Smooth muscle cell (in vitro differentiated cells): ENCODE measurements at regions not wholly inside any gene's neighbourhood (a gene's known extent, or its start where the extent isn't known, plus 50 kb on each side); places are given as distances from the start of the nearest gene placed in this dataset.

Experiments
- DNase-seq: peaks from one replicate; lab custom pipeline; 2025; ENCODE audit not compliant: unreplicated experiment; lab: John Stamatoyannopoulos, UW
- H2AFZ ChIP-seq: fragments of 200-600 bp; sonication (generic); 2 replicates; pipeline ENCODE4 v1.6.0; 2016; ENCODE audit warnings: antibody characterized with exemption, low read depth, mild to moderate bottlenecking
- H3F3A ChIP-seq: fragments of 200-600 bp; sonication (generic); 2 replicates; pipeline ENCODE4 v1.6.0; 2017; ENCODE audit warnings: antibody characterized with exemption, low read depth
- H3K27ac ChIP-seq: fragments of 200-600 bp; sonication (generic); 2 replicates; pipeline ENCODE4 v1.5.1; 2016; ENCODE audit warnings: low read depth, mild to moderate bottlenecking
- H3K27me3 ChIP-seq: fragments of 200-600 bp; sonication (generic); 2 replicates; pipeline ENCODE4 v1.6.1; 2016; ENCODE audit warnings: low read depth, mild to moderate bottlenecking
- H3K36me3 ChIP-seq: fragments of 200-600 bp; sonication (generic); 2 replicates; pipeline ENCODE4 v1.5.1; 2016; ENCODE audit warnings: low read depth
- H3K4me1 ChIP-seq: fragments of 200-600 bp; sonication (generic); 2 replicates; pipeline ENCODE4 v1.5.1; 2016; ENCODE audit warnings: low read depth
- H3K4me2 ChIP-seq: fragments of 200-600 bp; sonication (generic); 2 replicates; pipeline ENCODE4 v1.6.0; 2016; ENCODE audit warnings: mild to moderate bottlenecking
- H3K4me3 ChIP-seq: fragments of 200-600 bp; sonication (generic); 2 replicates; pipeline ENCODE4 v1.5.1; 2016; ENCODE audit warnings: mild to moderate bottlenecking
- H3K79me2 ChIP-seq: fragments of 200-600 bp; sonication (generic); 2 replicates; pipeline ENCODE4 v1.6.0; 2016; ENCODE audit warnings: low read depth, mild to moderate bottlenecking
- H3K9ac ChIP-seq: fragments of 200-600 bp; sonication (generic); 2 replicates; pipeline ENCODE4 v1.6.0; 2016; ENCODE audit warnings: low read depth
- H3K9me3 ChIP-seq: fragments of 200-600 bp; sonication (generic); replicated peaks from 2 replicates; pipeline ENCODE4 v1.5.1; 2016; ENCODE audit warnings: low read depth
- H4K20me1 ChIP-seq: fragments of 200-600 bp; sonication (generic); 2 replicates; pipeline ENCODE4 v1.6.0; 2016; ENCODE audit warnings: low read depth
- WGBS: methylation state at CpG from one replicate; pipeline ENCODE4 v1.1.7; 2016; ENCODE audit warnings: low lambda C conversion rate; 5-methylcytosine and 5-hydroxymethylcytosine counted together
- TF ChIP-seq, protein P1 (sequence below): fragments of 200-600 bp; sonication (generic); IDR thresholded peaks from 2 replicates; pipeline ENCODE4 v1.5.1; 2017; ENCODE audit warnings: borderline replicate concordance, mild to moderate bottlenecking, antibody characterized with exemption; ENCODE audit not compliant: insufficient read depth, poor library complexity, severe bottlenecking

DNA sequence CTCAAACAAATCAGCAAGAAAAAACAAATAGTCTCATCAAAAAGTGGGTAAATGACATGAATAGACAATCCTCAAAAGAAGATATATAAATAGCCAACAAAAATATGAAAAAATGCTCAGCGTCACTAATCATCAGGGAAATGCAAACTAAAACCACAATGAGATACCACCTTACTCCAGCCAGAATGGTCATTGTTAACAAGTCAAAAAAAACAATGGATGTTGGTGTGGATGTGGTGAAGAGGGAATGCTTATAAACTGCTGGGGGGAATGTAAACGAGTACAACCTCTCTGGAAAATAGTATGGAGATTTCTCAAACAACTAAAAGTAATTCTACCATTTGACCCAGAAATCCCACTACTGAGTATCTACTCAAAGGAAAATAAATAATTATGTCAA, 239.2 kb upstream of the RFC3 start:
- Histone ChIP-seq H3K4me2 (no peak overlapping the region), H3K79me2 (no peaks in the 10 kb centered on the region), H3K4me1 (peaks cover 3% of the 10 kb centered on the region), H3K27ac (no peak overlapping the region), H3K36me3 (no peaks in the 10 kb centered on the region), H3K9me3 (no peaks in the 10 kb centered on the region), H3K9ac (no peak overlapping the region), H4K20me1 (no peaks in the 10 kb centered on the region), H3F3A (no peaks in the 10 kb centered on the region), H2AFZ (no peak overlapping the region), H3K27me3 (no peaks in the 10 kb centered on the region), H3K4me3 (no peak overlapping the region)
- DNase-seq: no peak
- 38% methylated on average over 2 of the region's 2 CpGs for WGBS
- TF ChIP-seq, protein P1, sequence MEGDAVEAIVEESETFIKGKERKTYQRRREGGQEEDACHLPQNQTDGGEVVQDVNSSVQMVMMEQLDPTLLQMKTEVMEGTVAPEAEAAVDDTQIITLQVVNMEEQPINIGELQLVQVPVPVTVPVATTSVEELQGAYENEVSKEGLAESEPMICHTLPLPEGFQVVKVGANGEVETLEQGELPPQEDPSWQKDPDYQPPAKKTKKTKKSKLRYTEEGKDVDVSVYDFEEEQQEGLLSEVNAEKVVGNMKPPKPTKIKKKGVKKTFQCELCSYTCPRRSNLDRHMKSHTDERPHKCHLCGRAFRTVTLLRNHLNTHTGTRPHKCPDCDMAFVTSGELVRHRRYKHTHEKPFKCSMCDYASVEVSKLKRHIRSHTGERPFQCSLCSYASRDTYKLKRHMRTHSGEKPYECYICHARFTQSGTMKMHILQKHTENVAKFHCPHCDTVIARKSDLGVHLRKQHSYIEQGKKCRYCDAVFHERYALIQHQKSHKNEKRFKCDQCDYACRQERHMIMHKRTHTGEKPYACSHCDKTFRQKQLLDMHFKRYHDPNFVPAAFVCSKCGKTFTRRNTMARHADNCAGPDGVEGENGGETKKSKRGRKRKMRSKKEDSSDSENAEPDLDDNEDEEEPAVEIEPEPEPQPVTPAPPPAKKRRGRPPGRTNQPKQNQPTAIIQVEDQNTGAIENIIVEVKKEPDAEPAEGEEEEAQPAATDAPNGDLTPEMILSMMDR: no peak

DNA sequence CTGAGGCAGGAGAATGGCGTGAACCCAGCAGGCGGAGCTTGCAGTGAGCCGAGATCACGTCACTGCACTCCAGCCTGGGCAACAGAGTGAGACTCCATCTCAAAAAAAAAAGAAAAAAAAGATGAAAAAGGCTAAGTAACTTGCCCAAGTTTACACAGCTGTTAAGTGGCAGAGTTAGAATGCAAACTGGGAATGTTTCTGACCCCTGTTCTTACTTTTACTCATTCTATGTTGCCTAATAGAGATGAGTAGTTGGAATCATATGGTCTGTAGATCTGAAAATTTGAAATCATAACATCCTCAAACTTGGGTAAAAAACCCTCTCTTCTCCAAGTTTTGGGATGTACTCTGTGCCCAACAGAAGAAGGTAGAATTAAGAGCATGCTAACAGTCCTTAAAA, 235.8 kb upstream of the RFC3 start:
- H3K79me2 ChIP-seq: no peaks in the 10 kb centered on the region
- H3K4me1 ChIP-seq: no peaks in the 10 kb centered on the region
- H3F3A ChIP-seq: no peaks in the 10 kb centered on the region
- H4K20me1 ChIP-seq: no peaks in the 10 kb centered on the region
- H3K9ac ChIP-seq: no peak overlapping the region
- no peak overlapping the region for H3K4me2 ChIP-seq
- TF ChIP-seq, protein P1: no peak
- H3K27me3 ChIP-seq: no peaks in the 10 kb centered on the region
- no peak overlapping the region for H3K4me3 ChIP-seq
- no peaks in the 10 kb centered on the region for H3K9me3 ChIP-seq
- WGBS: 94% methylated on average over 4 of the region's 4 CpGs
- DNase-seq: no peak
- no peak overlapping the region for H2AFZ ChIP-seq
- no peak overlapping the region for H3K27ac ChIP-seq
- H3K36me3 ChIP-seq: no peaks in the 10 kb centered on the region

DNA sequence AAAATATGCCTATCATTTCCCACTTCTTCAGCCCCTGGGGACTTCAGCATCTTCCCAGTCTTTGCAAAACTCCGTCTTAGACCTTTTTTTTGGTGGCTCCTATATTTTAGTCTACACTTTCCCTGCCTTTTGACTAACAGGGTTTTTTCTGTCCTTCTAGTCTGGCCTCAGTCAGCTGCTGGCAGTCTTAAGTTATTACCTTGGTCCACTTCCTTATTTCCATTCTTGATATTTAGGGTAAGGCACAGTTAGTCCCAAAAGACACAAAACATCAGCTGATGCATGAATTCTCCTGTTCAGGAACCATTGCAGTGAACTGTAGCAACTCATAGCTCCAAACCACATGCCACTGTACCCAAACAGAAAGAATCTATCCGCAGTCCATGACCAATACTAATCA, 234.6 kb upstream of the RFC3 start:
- Histone ChIP-seq H3K4me2 (no peak overlapping the region), H3K27me3 (no peaks in the 10 kb centered on the region), H3F3A (no peaks in the 10 kb centered on the region), H3K9me3 (no peaks in the 10 kb centered on the region), H3K9ac (no peak overlapping the region), H3K36me3 (no peaks in the 10 kb centered on the region), H3K79me2 (no peaks in the 10 kb centered on the region), H4K20me1 (no peaks in the 10 kb centered on the region), H3K4me3 (no peak overlapping the region), H3K27ac (no peak overlapping the region), H2AFZ (no peak overlapping the region), H3K4me1 (no peaks in the 10 kb centered on the region)
- WGBS: 92% methylated on average over 2 of the region's 2 CpGs
- no peak for DNase-seq
- TF ChIP-seq, protein P1: no peak

DNA sequence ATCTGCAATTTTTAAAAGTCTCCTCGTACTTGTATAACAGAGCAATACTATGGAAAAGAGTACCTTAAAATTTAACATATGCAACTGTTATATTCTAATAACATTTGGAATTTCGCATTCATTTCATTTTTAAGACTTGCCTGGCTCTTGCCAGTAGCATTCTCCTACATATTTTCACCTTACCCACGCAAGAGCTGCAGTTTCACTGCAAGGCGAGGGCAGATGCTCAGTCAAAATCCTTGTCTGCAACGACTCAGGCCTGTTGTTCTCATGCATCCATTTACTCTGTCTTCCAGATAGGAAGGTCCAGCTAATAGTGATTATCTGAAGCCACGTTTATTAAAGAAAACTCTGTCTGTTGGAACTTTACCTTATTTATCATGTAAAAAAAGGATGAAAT, 227.0 kb upstream of the RFC3 start:
- 81% methylated on average over 6 of the region's 6 CpGs for WGBS
- Histone ChIP-seq H3K79me2 (no peaks in the 10 kb centered on the region), H3K4me3 (no peak overlapping the region), H4K20me1 (no peaks in the 10 kb centered on the region), H2AFZ (no peak overlapping the region), H3K4me2 (no peak overlapping the region), H3K9me3 (no peaks in the 10 kb centered on the region), H3K27ac (no peak overlapping the region), H3K27me3 (no peaks in the 10 kb centered on the region), H3K9ac (no peak overlapping the region), H3K4me1 (no peaks in the 10 kb centered on the region), H3F3A (no peaks in the 10 kb centered on the region), H3K36me3 (no peaks in the 10 kb centered on the region)
- TF ChIP-seq, protein P1: no peak
- no peak for DNase-seq
